Activated naive CD8-positive, alpha-beta T cell treated with anti-CD3 and anti-CD28 coated beads for 36 hours (primary cell): ENCODE measurements at regions not wholly inside any gene's neighbourhood (a gene's known extent, or its start where the extent isn't known, plus 50 kb on each side); places are given as distances from the start of the nearest gene placed in this dataset.

Experiments
- DNase-seq: peaks from one replicate; pipeline ENCODE4 v3.0.0; 2021
- H3K27ac Mint-ChIP-seq: one replicate; pipeline ENCODE4 v1.8.0; 2022; ENCODE audit warnings: mild to moderate bottlenecking, moderate library complexity, mixed read lengths
- H3K27me3 Mint-ChIP-seq: one replicate; pipeline ENCODE4 v1.8.0; 2022; ENCODE audit warnings: mild to moderate bottlenecking, mixed read lengths
- H3K36me3 Mint-ChIP-seq: one replicate; pipeline ENCODE4 v1.8.0; 2021; ENCODE audit warnings: mild to moderate bottlenecking, mixed read lengths
- H3K4me1 Mint-ChIP-seq: one replicate; pipeline ENCODE4 v1.8.0; 2021; ENCODE audit warnings: mixed read lengths
- H3K4me3 Mint-ChIP-seq: one replicate; pipeline ENCODE4 v1.8.0; 2022; ENCODE audit warnings: mild to moderate bottlenecking, moderate library complexity, mixed read lengths
- H3K9me3 Mint-ChIP-seq: one replicate; pipeline ENCODE4 v1.8.0; 2022; ENCODE audit warnings: mixed read lengths

- Mint-ChIP-seq H3K27ac (no peak overlapping the region), H3K27me3 (no peaks in the 10 kb centered on the region), H3K4me1 (no peaks in the 10 kb centered on the region), H3K9me3 (peaks cover 8% of the 10 kb centered on the region), H3K4me3 (no peak overlapping the region), H3K36me3 (no peaks in the 10 kb centered on the region)
- DNase-seq, result no peak
Measured at GRCh38 chr20:23233341-23233740, 117.2 kb upstream of the NXT1 start.

DNA sequence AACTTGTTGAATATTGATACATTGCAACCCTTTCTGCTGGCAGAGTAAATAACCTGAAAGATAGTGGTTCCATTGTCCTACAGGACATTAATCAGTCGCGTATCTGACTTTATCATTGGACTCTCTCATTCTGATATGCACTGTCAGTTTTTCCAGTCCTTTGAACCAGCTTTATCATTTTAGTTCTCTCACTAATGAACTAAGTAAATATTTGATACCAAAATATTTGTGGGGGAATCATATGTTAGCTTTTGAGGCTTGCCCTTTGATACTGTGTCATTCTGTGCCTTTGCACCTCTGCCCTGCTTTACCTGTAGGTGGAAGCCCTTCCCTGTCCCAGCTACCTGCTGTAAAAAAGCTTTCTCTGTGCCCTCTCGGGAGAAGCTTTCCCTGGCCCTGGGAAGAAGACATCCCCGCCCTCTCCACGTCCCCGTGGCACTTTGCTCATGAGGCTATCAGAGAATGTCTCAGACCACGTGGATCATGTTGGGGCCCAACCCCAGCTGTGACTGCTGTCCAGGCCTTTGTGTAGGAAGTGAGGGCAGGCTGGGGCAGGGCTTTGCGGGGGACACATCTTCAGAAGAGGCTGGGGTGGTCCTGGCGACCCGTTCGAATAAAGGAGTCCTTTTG, 117.8 kb upstream of the NXT1 start:
- peaks cover 4% of the 10 kb centered on the region for H3K9me3 Mint-ChIP-seq
- H3K27me3 Mint-ChIP-seq, result no peaks in the 10 kb centered on the region
- no peak overlapping the region for H3K27ac Mint-ChIP-seq
- no peaks in the 10 kb centered on the region for H3K4me1 Mint-ChIP-seq
- no peaks in the 10 kb centered on the region for H3K36me3 Mint-ChIP-seq
- no peak for DNase-seq
- H3K4me3 Mint-ChIP-seq, result no peak overlapping the region

DNA sequence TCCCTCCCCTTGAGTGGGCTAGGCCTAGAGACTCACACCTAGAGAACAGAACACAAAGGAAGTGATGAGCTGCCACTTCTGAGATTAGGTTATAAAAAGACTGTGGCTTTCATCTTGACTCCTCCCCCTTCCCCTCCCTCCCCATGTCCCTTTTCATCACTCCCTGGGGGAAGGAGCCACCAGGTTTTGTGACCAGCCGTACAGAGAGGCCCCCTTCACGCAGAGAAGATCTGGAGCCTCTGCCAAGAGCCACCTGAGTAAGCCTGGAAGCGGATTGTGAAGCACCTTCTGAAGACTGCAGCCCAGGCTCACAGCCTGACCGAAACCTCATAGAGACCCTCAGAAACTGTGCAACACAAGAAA, 118.4 kb upstream of the NXT1 start:
- Mint-ChIP-seq H3K27me3 (no peaks in the 10 kb centered on the region), H3K4me1 (no peaks in the 10 kb centered on the region), H3K27ac (no peak overlapping the region), H3K9me3 (peaks cover 4% of the 10 kb centered on the region), H3K36me3 (no peaks in the 10 kb centered on the region), H3K4me3 (no peak overlapping the region)
- no peak for DNase-seq

DNA sequence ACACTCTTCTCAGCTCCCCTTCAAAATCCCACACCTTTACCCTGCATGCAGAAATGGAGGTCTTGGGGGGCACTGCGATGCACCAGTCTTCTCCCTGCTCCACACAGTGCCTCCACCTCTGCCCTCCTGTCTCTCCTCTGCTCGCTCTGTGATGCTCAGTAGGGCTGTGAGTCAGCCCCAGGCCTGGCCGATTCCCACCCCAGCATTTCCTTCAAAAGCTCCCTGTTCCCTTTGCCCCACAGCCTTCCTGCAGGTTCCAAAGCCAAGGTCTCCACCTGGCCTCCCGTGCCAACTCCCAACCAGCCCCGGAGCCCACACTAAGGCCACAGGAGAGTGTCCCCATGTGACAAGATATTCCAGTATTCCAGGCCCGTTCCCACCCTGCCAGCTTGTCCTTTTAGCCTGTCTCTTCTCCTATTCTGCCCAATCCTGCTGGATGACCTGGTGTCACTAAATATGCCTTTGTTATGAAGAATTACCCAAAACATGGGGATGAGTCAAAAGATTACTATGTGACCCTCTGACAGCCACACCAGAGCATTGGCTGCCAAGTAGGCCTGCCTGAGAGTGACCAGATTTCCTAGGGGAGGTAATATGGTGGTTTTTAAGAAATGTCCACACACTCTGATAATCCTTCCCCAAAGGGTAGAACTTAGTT, 118.9 kb upstream of the NXT1 start:
- H3K27me3 Mint-ChIP-seq, result no peaks in the 10 kb centered on the region
- no peaks in the 10 kb centered on the region for H3K4me1 Mint-ChIP-seq
- no peak overlapping the region for H3K4me3 Mint-ChIP-seq
- DNase-seq, result no peak
- H3K36me3 Mint-ChIP-seq, result no peaks in the 10 kb centered on the region
- peaks cover 4% of the 10 kb centered on the region for H3K9me3 Mint-ChIP-seq
- H3K27ac Mint-ChIP-seq, result no peak overlapping the region

GRCh38 chr20:23230766-23231385, 119.7 kb upstream of the NXT1 start:
- no peak overlapping the region for H3K27ac Mint-ChIP-seq
- no peaks in the 10 kb centered on the region for H3K36me3 Mint-ChIP-seq
- no peaks in the 10 kb centered on the region for H3K27me3 Mint-ChIP-seq
- no peak for DNase-seq
- H3K4me1 Mint-ChIP-seq, result no peaks in the 10 kb centered on the region
- peaks cover 4% of the 10 kb centered on the region for H3K9me3 Mint-ChIP-seq
- no peak overlapping the region for H3K4me3 Mint-ChIP-seq

- Mint-ChIP-seq H3K36me3 (no peaks in the 10 kb centered on the region), H3K4me3 (no peak overlapping the region), H3K9me3 (peaks cover 2% of the 10 kb centered on the region), H3K27ac (no peak overlapping the region), H3K4me1 (no peaks in the 10 kb centered on the region), H3K27me3 (no peaks in the 10 kb centered on the region)
- no peak for DNase-seq
Measured at GRCh38 chr20:23229989-23230388, 120.6 kb upstream of the NXT1 start.

- Mint-ChIP-seq H3K9me3 (peaks cover 2% of the 10 kb centered on the region), H3K27ac (no peak overlapping the region), H3K4me3 (no peak overlapping the region), H3K4me1 (no peaks in the 10 kb centered on the region), H3K27me3 (no peaks in the 10 kb centered on the region), H3K36me3 (no peaks in the 10 kb centered on the region)
- no peak for DNase-seq
Measured at GRCh38 chr20:23228912-23229311, 121.7 kb upstream of the NXT1 start.

- H3K4me1 Mint-ChIP-seq, result no peaks in the 10 kb centered on the region
- H3K27me3 Mint-ChIP-seq, result no peaks in the 10 kb centered on the region
- peaks cover 3% of the 10 kb centered on the region for H3K9me3 Mint-ChIP-seq
- H3K4me3 Mint-ChIP-seq, result no peak overlapping the region
- no peak for DNase-seq
- H3K36me3 Mint-ChIP-seq, result no peaks in the 10 kb centered on the region
- H3K27ac Mint-ChIP-seq, result no peak overlapping the region
Measured at GRCh38 chr20:23227976-23228375, 122.6 kb upstream of the NXT1 start.

GRCh38 chr20:23227274-23227673, 123.3 kb upstream of the NXT1 start:
- H3K27me3 Mint-ChIP-seq, result no peaks in the 10 kb centered on the region
- no peaks in the 10 kb centered on the region for H3K4me1 Mint-ChIP-seq
- DNase-seq, result no peak
- H3K9me3 Mint-ChIP-seq, result peaks cover 2% of the 10 kb centered on the region
- no peak overlapping the region for H3K4me3 Mint-ChIP-seq
- peaks cover under 1% of the 10 kb centered on the region for H3K36me3 Mint-ChIP-seq
- no peak overlapping the region for H3K27ac Mint-ChIP-seq

- peaks cover 6% of the 10 kb centered on the region for H3K9me3 Mint-ChIP-seq
- no peaks in the 10 kb centered on the region for H3K4me1 Mint-ChIP-seq
- DNase-seq, result no peak
- H3K27me3 Mint-ChIP-seq, result no peaks in the 10 kb centered on the region
- no peak overlapping the region for H3K27ac Mint-ChIP-seq
- H3K4me3 Mint-ChIP-seq, result no peak overlapping the region
- H3K36me3 Mint-ChIP-seq, result peaks cover 2% of the 10 kb centered on the region
Measured at GRCh38 chr20:23226612-23227265, 123.9 kb upstream of the NXT1 start.

- Mint-ChIP-seq H3K9me3 (peaks cover 15% of the 10 kb centered on the region), H3K27me3 (no peaks in the 10 kb centered on the region), H3K4me1 (no peaks in the 10 kb centered on the region), H3K4me3 (no peak overlapping the region), H3K36me3 (peaks cover 2% of the 10 kb centered on the region), H3K27ac (no peak overlapping the region)
- DNase-seq, result no peak
Measured at GRCh38 chr20:23225407-23226060, 125.1 kb upstream of the NXT1 start.

- H3K9me3 Mint-ChIP-seq, result peaks cover 21% of the 10 kb centered on the region
- no peak overlapping the region for H3K4me3 Mint-ChIP-seq
- H3K27ac Mint-ChIP-seq, result no peak overlapping the region
- H3K36me3 Mint-ChIP-seq, result peaks cover 2% of the 10 kb centered on the region
- no peak for DNase-seq
- H3K4me1 Mint-ChIP-seq, result no peaks in the 10 kb centered on the region
- no peaks in the 10 kb centered on the region for H3K27me3 Mint-ChIP-seq
Measured at GRCh38 chr20:23224806-23225205, 125.8 kb upstream of the NXT1 start.

GRCh38 chr20:23223908-23224580, 126.5 kb upstream of the NXT1 start:
- Mint-ChIP-seq H3K4me3 (no peak overlapping the region), H3K9me3 (peaks cover 28% of the 10 kb centered on the region), H3K36me3 (peaks cover 2% of the 10 kb centered on the region), H3K27me3 (no peaks in the 10 kb centered on the region), H3K4me1 (no peaks in the 10 kb centered on the region), H3K27ac (no peak overlapping the region)
- no peak for DNase-seq

DNA sequence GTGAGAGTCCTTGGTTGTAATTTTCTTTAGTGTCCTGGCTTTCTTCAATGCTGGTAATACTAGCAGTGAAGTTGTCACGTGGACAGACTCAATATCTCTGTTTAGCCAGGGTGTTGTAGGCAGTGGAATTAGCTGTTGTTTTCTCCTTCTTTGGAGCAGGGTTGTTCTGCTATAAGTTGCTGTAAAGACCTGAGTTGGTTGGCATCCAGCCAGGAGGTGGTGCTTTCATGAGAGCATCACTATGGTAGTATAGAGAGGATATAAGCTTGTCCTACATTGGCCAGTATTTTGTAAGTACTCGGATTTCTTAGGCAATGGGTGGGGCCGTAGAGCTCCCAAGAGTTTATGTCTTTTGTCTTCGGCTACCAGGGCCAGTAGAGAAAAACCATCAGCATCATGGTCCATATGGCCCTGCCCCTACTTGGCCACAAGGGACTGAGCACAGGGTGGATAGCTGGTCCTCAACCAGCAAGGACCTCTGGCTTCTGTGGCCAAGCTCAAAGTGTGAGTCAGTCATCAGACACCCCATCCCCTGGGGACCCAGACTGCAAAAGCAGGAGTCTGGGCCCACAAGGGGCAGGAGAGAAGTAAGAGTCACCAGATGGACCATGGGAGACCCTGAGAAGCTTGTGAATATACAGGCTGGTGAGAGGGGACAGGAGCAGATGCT, 127.9 kb upstream of the NXT1 start:
- no peak for DNase-seq
- Mint-ChIP-seq H3K27ac (no peak overlapping the region), H3K27me3 (no peaks in the 10 kb centered on the region), H3K4me1 (no peaks in the 10 kb centered on the region), H3K4me3 (no peak overlapping the region), H3K36me3 (peaks cover 2% of the 10 kb centered on the region), H3K9me3 (peaks cover 32% of the 10 kb centered on the region)
